H1 (cell line): ENCODE measurements at regions not wholly inside any gene's neighbourhood (a gene's known extent, or its start where the extent isn't known, plus 50 kb on each side); places are given as distances from the start of the nearest gene placed in this dataset.

Experiments used
- CTCF ChIA-PET: fragments of 300-600 bp; sonication (Branson Sonifier 250); formaldehyde crosslinking; loops from one replicate; lab custom pipeline; 2021; ENCODE audit not compliant: partially characterized antibody; lab: Charles Lee
- POLR2A ChIA-PET: fragments of 300-600 bp; sonication (Branson Sonifier 250); formaldehyde crosslinking; loops from one replicate; lab custom pipeline; 2021; ENCODE audit warnings: inconsistent platforms; ENCODE audit not compliant: partially characterized antibody; lab: Charles Lee
- DNase-seq, 2 experiments: peaks; one replicate each; pipeline versions ENCODE4 v3.0.0 to v3.0.0-alpha.2; 2010 to 2022; ENCODE audit warnings: low spot score in 2 of 2, low read depth in 1 of 2, mixed read lengths in 1 of 2
- FAIRE-seq: peaks from 2 replicates; lab custom pipeline; 2011; peaks lifted over from hg19 to GRCh38; lab: Jason Lieb, UNC
- H2AFZ ChIP-seq: 2 replicates; pipeline ENCODE4 v1.8.1; 2012; ENCODE audit warnings: low read length, inconsistent platforms
- H2AK5ac ChIP-seq: 2 replicates; pipeline ENCODE4 v1.6.1; 2013; ENCODE audit warnings: low read depth, low read length
- H2BK120ac ChIP-seq: replicated peaks from 2 replicates; pipeline ENCODE3; 2013; ENCODE audit warnings: low read depth, low read length, inconsistent platforms
- H2BK12ac ChIP-seq: 2 replicates; pipeline ENCODE4 v1.6.1; 2013; ENCODE audit warnings: low read depth, low read length
- H2BK15ac ChIP-seq: 2 replicates; pipeline ENCODE4 v1.6.1; 2013; ENCODE audit warnings: low read length
- H2BK20ac ChIP-seq: 2 replicates; pipeline ENCODE4 v1.6.1; 2013; ENCODE audit warnings: low read length
- H2BK5ac ChIP-seq: 2 replicates; pipeline ENCODE4 v1.6.1; 2013; ENCODE audit warnings: low read depth, low read length
- H3K14ac ChIP-seq: 2 replicates; pipeline ENCODE4 v1.6.1; 2013; ENCODE audit warnings: inconsistent platforms; ENCODE audit not compliant: insufficient read length
- H3K18ac ChIP-seq: 2 replicates; pipeline ENCODE4 v1.6.1; 2013; ENCODE audit warnings: low read length; ENCODE audit errors: extremely low read depth
- H3K23ac ChIP-seq: 2 replicates; pipeline ENCODE4 v1.6.1; 2013; ENCODE audit warnings: inconsistent platforms; ENCODE audit not compliant: insufficient read length
- H3K23me2 ChIP-seq: 2 replicates; pipeline ENCODE4 v1.6.1; 2013; ENCODE audit warnings: low read depth, low read length
- H3K27ac ChIP-seq: 2 replicates; pipeline ENCODE4 v1.6.1; 2011; ENCODE audit warnings: low read depth, low read length, inconsistent platforms
- H3K27me3 ChIP-seq, 4 experiments: replicated peaks in 1 of 4; 1 replicate in 1 of 4; 2 replicates in 3 of 4; pipeline versions ENCODE4 v1.6.1 to v1.8.1; 2011 to 2013; ENCODE audit warnings: low read length in 3 of 4, mild to moderate bottlenecking in 3 of 4, inconsistent platforms in 2 of 4, mixed read lengths in 2 of 4, moderate library complexity in 1 of 4; ENCODE audit not compliant: control insufficient read depth in 3 of 4, insufficient read depth in 3 of 4; ENCODE audit errors: extremely low read depth in 1 of 4
- H3K36me3 ChIP-seq, 4 experiments: 2 replicates each; pipeline versions ENCODE4 v1.6.1 to v1.8.1; 2011 to 2013; ENCODE audit warnings: mild to moderate bottlenecking in 4 of 4, low read length in 3 of 4, moderate library complexity in 2 of 4, control low read depth in 1 of 4, inconsistent platforms in 1 of 4; ENCODE audit not compliant: insufficient read depth in 4 of 4, control insufficient read depth in 2 of 4
- H3K4ac ChIP-seq: replicated peaks from 2 replicates; pipeline ENCODE3; 2013; ENCODE audit warnings: low read length, low read depth, mixed read lengths, inconsistent platforms; ENCODE audit not compliant: insufficient read length
- H3K4me1 ChIP-seq, 4 experiments: replicated peaks in 1 of 4; 1 replicate in 1 of 4; 2 replicates in 3 of 4; pipeline versions ENCODE4 v1.6.1 to v1.8.1; 2011 to 2013; ENCODE audit warnings: low read length in 3 of 4, inconsistent platforms in 2 of 4, mixed read lengths in 1 of 4; ENCODE audit not compliant: insufficient read depth in 4 of 4, control insufficient read depth in 3 of 4
- H3K4me2 ChIP-seq, 2 experiments: 2 replicates each; pipeline versions ENCODE4 v1.6.1 to v1.8.1; 2011 to 2013; ENCODE audit warnings: low read depth in 2 of 2, low read length in 2 of 2, control low read depth in 1 of 2, inconsistent platforms in 1 of 2, mild to moderate bottlenecking in 1 of 2; ENCODE audit not compliant: insufficient read depth in 1 of 2
- H3K4me3 ChIP-seq, 4 experiments: fragments of 200-600, 300-600 bp in 1 of 4; sonication (generic), shearing (Covaris generic), sonication (Bioruptor Twin) in 1 of 4; 2 replicates each; pipeline versions ENCODE4 v1.5.1 to v1.8.1; 2011 to 2016; ENCODE audit warnings: low read length in 4 of 4, low read depth in 3 of 4, control low read depth in 2 of 4, inconsistent platforms in 2 of 4, mild to moderate bottlenecking in 2 of 4, mixed read lengths in 1 of 4, moderate library complexity in 1 of 4; ENCODE audit not compliant: insufficient read depth in 2 of 4; ENCODE audit errors: extremely low read depth in 1 of 4
- H3K56ac ChIP-seq: replicated peaks from 2 replicates; pipeline ENCODE3; 2013; ENCODE audit warnings: low read depth, mild to moderate bottlenecking, mixed read lengths, low read length, inconsistent platforms; ENCODE audit not compliant: insufficient read length
- H3K79me1 ChIP-seq: 2 replicates; pipeline ENCODE4 v1.6.1; 2013; ENCODE audit warnings: low read depth, low read length, control low read depth
- H3K79me2 ChIP-seq, 2 experiments: 2 replicates each; pipeline versions ENCODE4 v1.6.1 to v1.8.1; 2012 to 2013; ENCODE audit warnings: low read length in 2 of 2, mild to moderate bottlenecking in 2 of 2, inconsistent platforms in 1 of 2; ENCODE audit not compliant: insufficient read depth in 2 of 2, control insufficient read depth in 1 of 2
- H3K9ac ChIP-seq, 4 experiments: replicated peaks in 1 of 4; 1 replicate in 1 of 4; 2 replicates in 3 of 4; pipeline versions ENCODE4 v1.6.1 to v1.8.1; 2011 to 2013; ENCODE audit warnings: low read depth in 3 of 4, low read length in 3 of 4, control low read depth in 2 of 4, mild to moderate bottlenecking in 2 of 4, moderate library complexity in 2 of 4, inconsistent platforms in 1 of 4; ENCODE audit errors: extremely low read depth in 1 of 4
- H3K9me3 ChIP-seq, 2 experiments: 2 replicates each; pipeline versions ENCODE4 v1.6.1 to v1.8.1; 2012 to 2013; ENCODE audit warnings: mild to moderate bottlenecking in 2 of 2, moderate library complexity in 2 of 2, control low read depth in 1 of 2, inconsistent platforms in 1 of 2, low read depth in 1 of 2, low read length in 1 of 2, mixed read lengths in 1 of 2; ENCODE audit not compliant: insufficient read depth in 2 of 2
- H4K20me1 ChIP-seq, 2 experiments: replicated peaks in 1 of 2; 2 replicates each; pipeline versions ENCODE3 to v1.8.1; 2011 to 2013; ENCODE audit warnings: inconsistent platforms in 2 of 2, low read length in 2 of 2, mild to moderate bottlenecking in 1 of 2; ENCODE audit not compliant: insufficient read depth in 2 of 2, control insufficient read depth in 1 of 2
- H4K5ac ChIP-seq: 2 replicates; pipeline ENCODE4 v1.6.1; 2013; ENCODE audit warnings: low read length, low read depth, mixed read lengths, inconsistent platforms; ENCODE audit not compliant: insufficient read length
- H4K8ac ChIP-seq: 2 replicates; pipeline ENCODE4 v1.8.0; 2013; ENCODE audit warnings: mild to moderate bottlenecking, moderate library complexity, low read length, inconsistent platforms; ENCODE audit not compliant: insufficient read depth; ENCODE audit errors: extremely low read depth
- H4K91ac ChIP-seq: replicated peaks from 2 replicates; pipeline ENCODE3; 2013; ENCODE audit warnings: low read length, mixed read lengths, inconsistent platforms; ENCODE audit not compliant: insufficient read length
- JUN ChIP-seq: IDR thresholded peaks from 2 replicates; pipeline ENCODE4 v1.6.1; 2011; ENCODE audit warnings: low read depth, mild to moderate bottlenecking, improper control_type of control experiment, low read length
- RBBP5 ChIP-seq: IDR thresholded peaks from 2 replicates; pipeline ENCODE4 v1.7.1; 2012; ENCODE audit warnings: low read depth, mild to moderate bottlenecking, inconsistent platforms, low read length, moderate library complexity, borderline replicate concordance
- TBP ChIP-seq: IDR thresholded peaks from 2 replicates; pipeline ENCODE4 v1.6.1; 2011; ENCODE audit warnings: low read depth, low read length, improper control_type of control experiment
- whole genome bisulfite sequencing, 2 experiments: shearing (Covaris generic) in 1 of 2; methylation state at CpG; one replicate each; pipeline versions ENCODE4 v1.1.6 to v1.1.7; 2013 to 2015; ENCODE audit warnings: low lambda C conversion rate in 2 of 2, mixed read lengths in 2 of 2, inconsistent platforms in 1 of 2, low coverage in 1 of 2, missing lambda C conversion rate in 1 of 2; ENCODE audit not compliant: insufficient replicate concordance in 2 of 2, insufficient coverage in 1 of 2, insufficient read length in 1 of 2; ENCODE audit errors: extremely low coverage in 1 of 2, missing lambda C conversion rate in 1 of 2; 5-methylcytosine and 5-hydroxymethylcytosine counted together

- Histone ChIP-seq H3K36me3 (no peaks in the 10 kb centered on the region), H3K9me3 (no peaks in the 10 kb centered on the region), H4K5ac (no peak overlapping the region), H4K20me1 (no peaks in the 10 kb centered on the region), H4K8ac (no peak overlapping the region), H3K4me2 (no peak overlapping the region), H3K4me3 (no peak overlapping the region), H2BK12ac (no peak overlapping the region), H3K23ac (no peak overlapping the region), H3K18ac (no peak overlapping the region), H3K4me1 (no peaks in the 10 kb centered on the region), H3K79me1 (no peaks in the 10 kb centered on the region), H4K91ac (no peak overlapping the region), H3K27me3 (no peaks in the 10 kb centered on the region), H3K79me2 (no peaks in the 10 kb centered on the region), H2BK120ac (no peak overlapping the region), H2BK15ac (no peak overlapping the region), H3K4ac (no peak overlapping the region), H3K56ac (no peak overlapping the region), H3K23me2 (no peaks in the 10 kb centered on the region), H2AK5ac (no peak overlapping the region), H3K27ac (no peak overlapping the region), H3K14ac (no peak overlapping the region), H2BK5ac (no peak overlapping the region), H2AFZ (no peak overlapping the region), H2BK20ac (no peak overlapping the region), H3K9ac (no peak overlapping the region)
- WGBS, 2 experiments = 76% methylated on average over 2 of the region's 2 CpGs; no CpG with 5 or more reads in 1 of the 2 experiments
- FAIRE-seq (no peak), DNase-seq (no peak)
- POLR2A ChIA-PET = no interaction called here
- CTCF ChIA-PET = no interaction called here
- TF ChIP-seq RBBP5 (no peak), TBP (no peak), JUN (no peak)
Measured at GRCh38 chr11:42827845-42828244, 484.0 kb upstream of the API5 start.
